ENCODE measurements at regions not wholly inside any gene's neighbourhood (a gene's known extent, or its start where the extent isn't known, plus 50 kb on each side); places are given as distances from the start of the nearest gene placed in this dataset.

GRCh38 chr2:215698566-215698965 is 262.7 kb upstream of the FN1 start:
- no peak for DNase-seq
- H3K27me3 Mint-ChIP-seq (ENCODE audit: low read depth in 2 of 2) = peaks cover 10 to 20% of the 10 kb centered on the region in 2 donors
- Histone ChIP-seq H3K9me3 (ENCODE audit: control insufficient read depth, insufficient read depth, low read length) (no peaks in the 10 kb centered on the region), H3K4me3 (ENCODE audit: low read length) (no peak overlapping the region), H3K27ac (ENCODE audit: low read length) (no peak overlapping the region), H3K36me3 (ENCODE audit: control insufficient read depth, insufficient read depth, low read length) (no peaks in the 10 kb centered on the region), H3K4me1 (ENCODE audit: control insufficient read depth, insufficient read depth, low read length) (no peaks in the 10 kb centered on the region), H3K27me3 (ENCODE audit: control insufficient read depth, insufficient read depth, low read length) (no peaks in the 10 kb centered on the region)
- H3K4me1 Mint-ChIP-seq = no peaks in the 10 kb centered on the region
- 96% methylated on average over 2 of the region's 2 CpGs for WGBS (ENCODE audit: insufficient coverage)
- peaks cover 0 to 3% of the 10 kb centered on the region in 2 donors for H3K9me3 Mint-ChIP-seq
- intact Hi-C loops (cut with micrococcal nuclease) = no loop called here
- no peaks in the 10 kb centered on the region for H3K36me3 Mint-ChIP-seq
- no peak for ATAC-seq
- no peak overlapping the region for H3K4me3 Mint-ChIP-seq
- TF ChIP-seq CTCF (IDR thresholded peaks at IDR 0.05) = no peak
- H3K27ac Mint-ChIP-seq = no peak overlapping the region

- no peak for TF ChIP-seq CTCF (IDR thresholded peaks at IDR 0.05)
- ATAC-seq (no peak), DNase-seq (no peak)
- Histone ChIP-seq H3K4me1 (ENCODE audit: control insufficient read depth, insufficient read depth, low read length) (no peaks in the 10 kb centered on the region), H3K27me3 (ENCODE audit: control insufficient read depth, insufficient read depth, low read length) (no peaks in the 10 kb centered on the region), H3K4me3 (ENCODE audit: low read length) (no peak overlapping the region), H3K9me3 (ENCODE audit: control insufficient read depth, insufficient read depth, low read length) (no peaks in the 10 kb centered on the region), H3K27ac (ENCODE audit: low read length) (no peak overlapping the region), H3K36me3 (ENCODE audit: control insufficient read depth, insufficient read depth, low read length) (no peaks in the 10 kb centered on the region)
- H3K4me1 Mint-ChIP-seq = no peaks in the 10 kb centered on the region
- H3K9me3 Mint-ChIP-seq = peaks cover 0 to 3% of the 10 kb centered on the region in 2 donors
- peaks cover 15 to 28% of the 10 kb centered on the region in 2 donors for H3K27me3 Mint-ChIP-seq (ENCODE audit: low read depth in 2 of 2)
- H3K36me3 Mint-ChIP-seq = no peaks in the 10 kb centered on the region
- no peak overlapping the region for H3K4me3 Mint-ChIP-seq
- WGBS (ENCODE audit: insufficient coverage) = 92% methylated on average over 2 of the region's 6 CpGs
- H3K27ac Mint-ChIP-seq = no peak overlapping the region
- intact Hi-C loops (cut with micrococcal nuclease) = no loop called here
Observed at GRCh38 chr2:215697496-215697895, 261.6 kb upstream of the FN1 start.

GRCh38 chr2:215697003-215697402 is 261.1 kb upstream of the FN1 start:
- Mint-ChIP-seq H3K27me3 (ENCODE audit: low read depth in 2 of 2) (peaks cover 15 to 29% of the 10 kb centered on the region in 2 donors), H3K4me1 (no peaks in the 10 kb centered on the region), H3K4me3 (no peak overlapping the region), H3K27ac (no peak overlapping the region), H3K36me3 (no peaks in the 10 kb centered on the region), H3K9me3 (peaks cover 0 to 3% of the 10 kb centered on the region in 2 donors)
- Histone ChIP-seq H3K4me1 (ENCODE audit: control insufficient read depth, insufficient read depth, low read length) (no peaks in the 10 kb centered on the region), H3K4me3 (ENCODE audit: low read length) (no peak overlapping the region), H3K27me3 (ENCODE audit: control insufficient read depth, insufficient read depth, low read length) (no peaks in the 10 kb centered on the region), H3K9me3 (ENCODE audit: control insufficient read depth, insufficient read depth, low read length) (no peaks in the 10 kb centered on the region), H3K36me3 (ENCODE audit: control insufficient read depth, insufficient read depth, low read length) (no peaks in the 10 kb centered on the region), H3K27ac (ENCODE audit: low read length) (no peak overlapping the region)
- 87% methylated on average over 2 of the region's 2 CpGs for WGBS (ENCODE audit: insufficient coverage)
- no peak for ATAC-seq
- intact Hi-C loops (cut with micrococcal nuclease) = no loop called here
- TF ChIP-seq CTCF (IDR thresholded peaks at IDR 0.05) = no peak
- DNase-seq = no peak

GRCh38 chr2:215695861-215696260 is 260.0 kb upstream of the FN1 start:
- no peak for TF ChIP-seq CTCF (IDR thresholded peaks at IDR 0.05)
- H3K4me1 ChIP-seq (ENCODE audit: control insufficient read depth, insufficient read depth, low read length) = no peaks in the 10 kb centered on the region
- no peak for ATAC-seq
- H3K36me3 ChIP-seq (ENCODE audit: control insufficient read depth, insufficient read depth, low read length) = no peaks in the 10 kb centered on the region
- intact Hi-C loops (cut with micrococcal nuclease) = no loop called here
- Mint-ChIP-seq H3K27me3 (ENCODE audit: low read depth in 2 of 2) (peaks cover 20 to 41% of the 10 kb centered on the region in 2 donors), H3K4me1 (no peaks in the 10 kb centered on the region), H3K4me3 (no peak overlapping the region), H3K9me3 (peaks cover 0 to 3% of the 10 kb centered on the region in 2 donors), H3K27ac (no peak overlapping the region), H3K36me3 (no peaks in the 10 kb centered on the region)
- DNase-seq = no peak
- 69% methylated on average over 4 of the region's 4 CpGs for WGBS (ENCODE audit: insufficient coverage)
- H3K9me3 ChIP-seq (ENCODE audit: control insufficient read depth, insufficient read depth, low read length) = no peaks in the 10 kb centered on the region
- H3K4me3 ChIP-seq (ENCODE audit: low read length) = no peak overlapping the region
- no peak overlapping the region for H3K27ac ChIP-seq (ENCODE audit: low read length)
- H3K27me3 ChIP-seq (ENCODE audit: control insufficient read depth, insufficient read depth, low read length) = no peaks in the 10 kb centered on the region

Data from natural killer cell (primary cell).